GM12878 (cell line): ENCODE measurements at regions not wholly inside any gene's neighbourhood (a gene's known extent, or its start where the extent isn't known, plus 50 kb on each side); places are given as distances from the start of the nearest gene placed in this dataset.

Experiments
- CBFB ChIP-seq: IDR thresholded peaks from 2 replicates; pipeline ENCODE4 v1.6.1; 2016; ENCODE audit warnings: antibody characterized with exemption, low read depth
- CBX3 ChIP-seq: fragments of 200-600 bp; sonication (generic); IDR thresholded peaks from 2 replicates; pipeline ENCODE4 v1.6.1; 2016; ENCODE audit warnings: low read depth, borderline replicate concordance
- CHD2 ChIP-seq: IDR thresholded peaks from 2 replicates; pipeline ENCODE4 v1.6.1; 2011; ENCODE audit warnings: low read depth, low read length, improper control_type of control experiment, borderline replicate concordance
- CTCF ChIP-seq, 3 experiments: IDR thresholded peaks in 2 of 3; conservative IDR thresholded peaks in 1 of 3; 2 replicates each; pipeline ENCODE4 v1.5.1; 2011; ENCODE audit warnings: low read depth in 3 of 3, low read length in 3 of 3, mild to moderate bottlenecking in 3 of 3, control low read depth in 2 of 3, moderate library complexity in 2 of 3, inconsistent platforms in 1 of 3, mixed read lengths in 1 of 3; ENCODE audit not compliant: control insufficient read depth in 2 of 3, insufficient read depth in 1 of 3; ENCODE audit errors: extremely low read depth in 1 of 3
- EGR1 ChIP-seq, 2 experiments: IDR thresholded peaks; 1 replicate in 1 of 2; 2 replicates in 1 of 2; pipeline ENCODE4 v1.6.1; 2011 to 2012; ENCODE audit warnings: low read depth in 2 of 2, low read length in 2 of 2, borderline replicate concordance in 1 of 2, mild to moderate bottlenecking in 1 of 2, moderate library complexity in 1 of 2

- TF ChIP-seq CHD2 (no peak), CTCF (IDR thresholded peaks at IDR 0.05 in 2 of 3, conservative IDR thresholded peaks at IDR 0.05 in 1 of 3; ENCODE audit: control insufficient read depth in 2 of 3, extremely low read depth in 1 of 3, insufficient read depth in 1 of 3, low read depth in 3 of 3, low read length in 3 of 3) (no peak), CBX3 (no peak), EGR1 (IDR thresholded peaks at IDR 0.05; ENCODE audit: borderline replicate concordance in 1 of 2, low read depth in 2 of 2, low read length in 2 of 2) (no peak), CBFB (no peak)
Observed at GRCh38 chr14:43232261-43232660, 1274.8 kb downstream of the FSCB start.
